ENCODE measurements at regions not wholly inside any gene's neighbourhood (a gene's known extent, or its start where the extent isn't known, plus 50 kb on each side); places are given as distances from the start of the nearest gene placed in this dataset.

GRCh38 chr9:135268031-135268430, 180.6 kb downstream of the OLFM1 start:
- TF ChIP-seq POLR2AphosphoS5 (IDR thresholded peaks at IDR 0.05) = no peak
- no peak for TF ChIP-seq CTCF (IDR thresholded peaks at IDR 0.05)
- TF ChIP-seq EP300 (IDR thresholded peaks at IDR 0.05) = no peak
- TF ChIP-seq POLR2A (IDR thresholded peaks at IDR 0.05; ENCODE audit: low read depth) = no peak
